Ovary (tissue), 3 donors: ENCODE measurements at regions not wholly inside any gene's neighbourhood (a gene's known extent, or its start where the extent isn't known, plus 50 kb on each side); places are given as distances from the start of the nearest gene placed in this dataset.

Experiments
- CTCF ChIP-seq, 3 donors: fragments of 450-650 bp in 2 of 3; fragments of 200-600 bp in 1 of 3; IDR thresholded peaks; one replicate each; pipeline versions ENCODE4 v1.5.1 to v1.8.0; 2016 to 2022; ENCODE audit warnings: antibody characterized with exemption in 3 of 3, mild to moderate bottlenecking in 1 of 3
- POLR2A ChIP-seq: fragments of 450-650 bp; IDR thresholded peaks from one replicate; pipeline ENCODE4 v1.6.1; 2017; ENCODE audit warnings: antibody characterized with exemption, mild to moderate bottlenecking, moderate library complexity
- donor health status: DM: no; HTN: no; CAD: no.

- no peak for TF ChIP-seq POLR2A
- TF ChIP-seq CTCF (IDR thresholded peaks at IDR 0.05) = no peak
Measured at GRCh38 chr6:19268718-19269117, 568.5 kb upstream of the ID4 start.
